Psoas muscle (tissue), 7 donors: ENCODE measurements at regions not wholly inside any gene's neighbourhood (a gene's known extent, or its start where the extent isn't known, plus 50 kb on each side); places are given as distances from the start of the nearest gene placed in this dataset.

Experiments used
- ATAC-seq, 4 donors: fragments of 200-7000 bp; cut with Tn5 transposase; one replicate each; pipeline ENCODE4 v1.9.1; 2020; ENCODE audit warnings: moderate library complexity in 3 of 4, mild to moderate bottlenecking in 2 of 4
- DNase-seq, 2 donors: peaks; one replicate each; pipeline ENCODE4 v3.0.0-alpha.2; 2020
- H3K27ac ChIP-seq: fragments of 200-600 bp; one replicate; pipeline ENCODE4 v1.8.0; 2022
- H3K27me3 ChIP-seq, 3 donors: fragments of 200-600 bp in 1 of 3; one replicate each; pipeline versions ENCODE4 v1.6.1 to v1.8.0; 2013 to 2022; ENCODE audit warnings: low read length in 2 of 3, mild to moderate bottlenecking in 2 of 3, moderate library complexity in 1 of 3; ENCODE audit not compliant: insufficient read depth in 3 of 3
- H3K36me3 ChIP-seq, 2 donors: fragments of 200-600 bp in 1 of 2; one replicate each; pipeline versions ENCODE4 v1.6.1 to v1.8.0; 2013 to 2022; ENCODE audit warnings: low read depth in 1 of 2, mild to moderate bottlenecking in 1 of 2, moderate library complexity in 1 of 2; ENCODE audit not compliant: insufficient read depth in 1 of 2
- H3K4me1 ChIP-seq: fragments of 200-600 bp; one replicate; pipeline ENCODE4 v1.8.0; 2022
- H3K4me3 ChIP-seq: fragments of 200-600 bp; one replicate; pipeline ENCODE4 v1.8.0; 2022; ENCODE audit warnings: mild to moderate bottlenecking
- H3K9me3 ChIP-seq: fragments of 200-600 bp; one replicate; pipeline ENCODE4 v1.8.0; 2022
- CTCF ChIP-seq: fragments of 200-600 bp; IDR thresholded peaks from one replicate; pipeline ENCODE4 v1.8.0; 2022; ENCODE audit warnings: antibody characterized with exemption
- WGBS, 3 donors: extraction: QIAGEN DNeasy Blood & Tissue Kit; methylation state at CpG; one replicate each; pipeline versions ENCODE4 v1.1.6 to v1.1.7; 2013; 5-methylcytosine and 5-hydroxymethylcytosine counted together
- intact Hi-C, 2 donors: fragments of 100-400 bp; cut with DNase I; formaldehyde crosslinking; loops; one replicate each; pipeline versions ENCODE4 v1.11.0 to v1.14.2; 2022
- donor health status: healthy with polysubstance abuse.
- donor health status: DM: no; HTN: no; CAD: no; lungs with moderate emphysema.
- donor health status: Bipolar disorder and iron deficiency.
- donor health status: healthy.
- donor health status: DM: yes; HTN: yes; CAD: no.
- donor health status: DM: no; HTN: no; CAD: no.
- donor health status: DM: yes; HTN: yes; CAD: no.

DNA sequence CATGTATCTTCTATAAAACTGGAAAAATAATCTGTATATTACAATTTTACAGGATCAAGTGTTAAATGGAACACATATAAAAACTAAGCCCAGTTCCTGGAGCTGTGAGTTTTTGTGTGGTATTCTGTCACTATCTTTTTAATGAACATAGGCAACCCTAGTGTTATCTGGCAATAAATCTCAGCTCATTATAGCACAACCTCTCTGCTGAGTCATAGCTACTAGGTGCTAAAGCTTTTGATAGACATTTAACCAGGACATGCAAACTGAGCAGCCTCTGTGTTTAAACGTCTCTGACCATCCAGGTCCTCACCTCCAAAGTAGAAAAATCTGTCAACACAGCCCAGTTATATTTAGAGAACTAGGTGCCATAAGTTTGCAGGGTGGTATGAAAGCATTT is 91.0 kb upstream of the CARD18 start:
- 23 to 43% (median 31%) methylated on average over 1 of the region's 1 CpG for WGBS, 3 donors
- ATAC-seq, result peak in 1 of 4 donors; percentile 57

GRCh38 chr11:105229761-105230160 is 90.2 kb upstream of the CARD18 start:
- Histone ChIP-seq H3K9me3 (no peaks in the 10 kb centered on the region), H3K27ac (no peak overlapping the region), H3K4me1 (peaks cover 4% of the 10 kb centered on the region), H3K36me3 (no peaks in the 10 kb centered on the region), H3K27me3 (no peaks in the 10 kb centered on the region), H3K4me3 (no peak overlapping the region)
- WGBS, 3 donors, result 63 to 75% (median 65%) methylated on average over 2 of the region's 2 CpGs
- DNase-seq, result no peak
- no peak for TF ChIP-seq CTCF
- intact Hi-C loops, result loop anchor here in 1 of 2 donors (10.0 kb wide), 1 partner anchor 1855 kb away; no protein-coding TSS in a partner anchor
- no peak for ATAC-seq

More for the DNA sequence above, 91.0 kb upstream of the CARD18 start:
- H3K27me3 ChIP-seq, result no peaks in the 10 kb centered on the region
- H3K9me3 ChIP-seq, result no peaks in the 10 kb centered on the region
- H3K27ac ChIP-seq, result no peak overlapping the region
- intact Hi-C loops, result no loop called here
- TF ChIP-seq CTCF, result no peak
- H3K4me1 ChIP-seq, result peaks cover 4% of the 10 kb centered on the region
- H3K36me3 ChIP-seq, result no peaks in the 10 kb centered on the region
- H3K4me3 ChIP-seq, result no peak overlapping the region
- no peak for DNase-seq

- H3K4me3 ChIP-seq, result no peak overlapping the region
- H3K27me3 ChIP-seq, result no peaks in the 10 kb centered on the region
- 55 to 64% (median 61%) methylated on average over 2 of the region's 2 CpGs for WGBS, 3 donors
- ATAC-seq (no peak), DNase-seq (no peak)
- H3K36me3 ChIP-seq, result no peaks in the 10 kb centered on the region
- H3K9me3 ChIP-seq, result no peaks in the 10 kb centered on the region
- no peak overlapping the region for H3K27ac ChIP-seq
- intact Hi-C loops, result loop anchor here in 1 of 2 donors (10.0 kb wide), 1 partner anchor 1854 kb away; no protein-coding TSS in a partner anchor
- peaks cover 4% of the 10 kb centered on the region for H3K4me1 ChIP-seq
- TF ChIP-seq CTCF, result no peak
Measured at GRCh38 chr11:105229257-105229656, 89.7 kb upstream of the CARD18 start.

DNA sequence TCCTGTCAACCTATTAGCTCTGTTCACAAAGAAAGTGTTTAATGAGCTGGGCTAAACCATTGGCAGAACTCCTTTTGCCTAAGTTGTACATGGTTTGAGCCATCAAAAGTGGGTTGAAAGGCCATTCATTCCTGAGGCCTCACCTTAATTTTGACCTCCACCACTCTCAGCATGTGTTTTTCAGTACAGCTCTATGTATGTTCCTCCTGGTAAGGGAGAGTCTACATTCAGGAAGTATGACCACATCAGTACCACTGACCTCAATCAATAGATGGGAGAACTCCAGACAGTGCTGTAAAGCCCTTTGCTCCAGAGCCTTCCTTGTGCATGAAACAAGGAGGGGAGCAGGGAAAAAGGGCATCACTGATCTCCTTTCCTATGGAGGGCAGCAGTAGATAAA is 87.8 kb upstream of the CARD18 start:
- ATAC-seq (no peak), DNase-seq (no peak)
- peaks cover 4% of the 10 kb centered on the region for H3K4me1 ChIP-seq
- intact Hi-C loops, result loop anchor here in 1 of 2 donors (10.0 kb wide), 1 partner anchor 1853 kb away; no protein-coding TSS in a partner anchor
- no peak for TF ChIP-seq CTCF
- no peak overlapping the region for H3K27ac ChIP-seq
- no peak overlapping the region for H3K4me3 ChIP-seq
- no peaks in the 10 kb centered on the region for H3K27me3 ChIP-seq
- no peaks in the 10 kb centered on the region for H3K36me3 ChIP-seq
- no peaks in the 10 kb centered on the region for H3K9me3 ChIP-seq

GRCh38 chr11:105226766-105227165 is 87.2 kb upstream of the CARD18 start:
- DNase-seq (no peak), ATAC-seq (no peak)
- Histone ChIP-seq H3K27ac (no peak overlapping the region), H3K27me3 (no peaks in the 10 kb centered on the region), H3K9me3 (no peaks in the 10 kb centered on the region), H3K4me3 (no peak overlapping the region), H3K36me3 (no peaks in the 10 kb centered on the region), H3K4me1 (peaks cover 4% of the 10 kb centered on the region)
- intact Hi-C loops, result loop anchor here in 1 of 2 donors (10.0 kb wide), 1 partner anchor 1852 kb away; no protein-coding TSS in a partner anchor
- TF ChIP-seq CTCF, result no peak
- WGBS, 3 donors, result 85 to 91% (median 86%) methylated on average over 2 of the region's 2 CpGs
